GM18867 (cell line): ENCODE measurements at regions not wholly inside any gene's neighbourhood (a gene's known extent, or its start where the extent isn't known, plus 50 kb on each side); places are given as distances from the start of the nearest gene placed in this dataset.

ENCODE experiments used
- ATAC-seq: cut with Tn5 transposase; IDR thresholded peaks from one replicate; pipeline ENCODE4 v1.9.1; 2021; ENCODE audit warnings: mild to moderate bottlenecking, moderate library complexity; ENCODE audit not compliant: unreplicated experiment

- no peak for ATAC-seq
Measured at GRCh38 chr13:104270731-104271130, 1204.5 kb upstream of the SLC10A2 start.

- no peak for ATAC-seq
Measured at GRCh38 chr13:104267206-104267811, 1201.1 kb upstream of the SLC10A2 start.

GRCh38 chr13:104256701-104257100 lies 1190.5 kb upstream of the SLC10A2 start:
- no peak for ATAC-seq

- ATAC-seq, result no peak
Measured at GRCh38 chr13:104253063-104253680, 1187.0 kb upstream of the SLC10A2 start.

- no peak for ATAC-seq
Measured at GRCh38 chr13:104251931-104252330, 1185.7 kb upstream of the SLC10A2 start.

GRCh38 chr13:104246955-104247354 lies 1180.7 kb upstream of the SLC10A2 start:
- ATAC-seq, result no peak

GRCh38 chr13:104206450-104207044 lies 1140.3 kb upstream of the SLC10A2 start:
- ATAC-seq, result no peak

- no peak for ATAC-seq
Measured at GRCh38 chr13:104204177-104204576, 1138.0 kb upstream of the SLC10A2 start.

- ATAC-seq, result no peak
Measured at GRCh38 chr13:104198801-104199200, 1132.6 kb upstream of the SLC10A2 start.

- no peak for ATAC-seq
Measured at GRCh38 chr13:104196611-104197010, 1130.4 kb upstream of the SLC10A2 start.

GRCh38 chr13:104181526-104182231 lies 1115.5 kb upstream of the SLC10A2 start:
- no peak for ATAC-seq

GRCh38 chr13:104170980-104171555 lies 1104.9 kb upstream of the SLC10A2 start:
- no peak for ATAC-seq

- ATAC-seq, result no peak
Measured at GRCh38 chr13:104163866-104164630, 1097.8 kb upstream of the SLC10A2 start.

GRCh38 chr13:104160536-104160935 lies 1094.3 kb upstream of the SLC10A2 start:
- ATAC-seq, result no peak

GRCh38 chr13:104143760-104144416 lies 1077.7 kb upstream of the SLC10A2 start:
- no peak for ATAC-seq

GRCh38 chr13:104140552-104140951 lies 1074.3 kb upstream of the SLC10A2 start:
- no peak for ATAC-seq

GRCh38 chr13:104137416-104137815 lies 1071.2 kb upstream of the SLC10A2 start:
- ATAC-seq, result no peak

GRCh38 chr13:104132849-104133248 lies 1066.6 kb upstream of the SLC10A2 start:
- ATAC-seq, result no peak

GRCh38 chr13:104114101-104114500 lies 1047.9 kb upstream of the SLC10A2 start:
- no peak for ATAC-seq

- ATAC-seq, result no peak
Measured at GRCh38 chr13:104111031-104111430, 1044.8 kb upstream of the SLC10A2 start.
